HepG2 (cell line): ENCODE measurements at regions not wholly inside any gene's neighbourhood (a gene's known extent, or its start where the extent isn't known, plus 50 kb on each side); places are given as distances from the start of the nearest gene placed in this dataset.
A peak's percentile ranks its signal among the peaks of the same experiment; 100 is the strongest.

Experiments used
- CERS6 ChIP-seq: sonication (generic); formaldehyde crosslinking; IDR thresholded peaks from 2 replicates; pipeline ENCODE4 v1.5.0; 2020; ENCODE audit warnings: missing genetic modification reagents
- CREB3 ChIP-seq: sonication (generic); formaldehyde crosslinking; IDR thresholded peaks from 2 replicates; pipeline ENCODE4 v1.5.0; 2020; ENCODE audit warnings: missing genetic modification reagents
- E2F1 ChIP-seq: sonication (generic); formaldehyde crosslinking; IDR thresholded peaks from 2 replicates; pipeline ENCODE4 v1.5.0; 2020; ENCODE audit warnings: missing genetic modification reagents
- EP300 ChIP-seq, 3 experiments: sonication (generic) in 1 of 3; formaldehyde crosslinking in 1 of 3; IDR thresholded peaks; 2 replicates each; pipeline versions ENCODE4 v1.5.1 to v1.6.1; 2011 to 2020; ENCODE audit warnings: low read depth in 2 of 3, low read length in 2 of 3, borderline replicate concordance in 1 of 3, improper control_type of control experiment in 1 of 3, mild to moderate bottlenecking in 1 of 3, missing genetic modification reagents in 1 of 3, moderate library complexity in 1 of 3
- KMT2A ChIP-seq: sonication (generic); formaldehyde crosslinking; IDR thresholded peaks from 2 replicates; pipeline ENCODE4 v1.4.0; 2020; ENCODE audit warnings: missing genetic modification reagents
- NR2F1 ChIP-seq, 2 experiments: fragments of 450-650 bp in 1 of 2; formaldehyde crosslinking in 1 of 2; IDR thresholded peaks; 2 replicates each; pipeline versions ENCODE4 v1.5.0 to v1.6.1; 2016 to 2020; ENCODE audit warnings: mild to moderate bottlenecking in 1 of 2, missing compliant biosample characterization in 1 of 2, missing genetic modification reagents in 1 of 2, moderate library complexity in 1 of 2
- PLSCR1 ChIP-seq: sonication (generic); formaldehyde crosslinking; IDR thresholded peaks from 2 replicates; pipeline ENCODE4 v1.5.0; 2020; ENCODE audit warnings: missing genetic modification reagents, mild to moderate bottlenecking, borderline replicate concordance
- RBAK ChIP-seq: sonication (generic); formaldehyde crosslinking; IDR thresholded peaks from 2 replicates; pipeline ENCODE4 v1.5.1; 2020; ENCODE audit warnings: mild to moderate bottlenecking, missing genetic modification reagents
- ZBTB10 ChIP-seq: sonication (generic); formaldehyde crosslinking; IDR thresholded peaks from 2 replicates; pipeline ENCODE4 v1.4.0; 2020; ENCODE audit warnings: missing genetic modification reagents, borderline replicate concordance
- ZHX2 ChIP-seq, 2 experiments: sonication (generic) in 1 of 2; formaldehyde crosslinking in 1 of 2; IDR thresholded peaks; 2 replicates each; pipeline versions ENCODE4 v1.6.1 to v1.9.0; 2014 to 2022; ENCODE audit warnings: antibody characterized with exemption in 1 of 2, borderline replicate concordance in 1 of 2, inconsistent platforms in 1 of 2, low read depth in 1 of 2, missing genetic modification reagents in 1 of 2
- ZNF362 ChIP-seq: sonication (generic); formaldehyde crosslinking; IDR thresholded peaks from 2 replicates; pipeline ENCODE4 v1.4.0; 2020; ENCODE audit warnings: missing genetic modification reagents, mild to moderate bottlenecking, borderline replicate concordance
- ZNF841 ChIP-seq: sonication (generic); formaldehyde crosslinking; IDR thresholded peaks from 2 replicates; pipeline ENCODE4 v1.8.1; 2023; ENCODE audit warnings: missing genetic modification reagents, borderline replicate concordance

- TF ChIP-seq ZBTB10, result peak; percentile 31; the same call in 1 of the 2 replicates
- TF ChIP-seq RBAK (CRISPR knock-in tag), result no peak
- no peak for TF ChIP-seq KMT2A
- peak in 1 of 2 experiments; percentile 87; a peak in 2 of 4 replicates for TF ChIP-seq EP300 (IDR thresholded peaks at IDR 0.05; ENCODE audit: low read depth in 2 of 2, low read length in 2 of 2)
- no peak; the same call in 1 of the 2 replicates for TF ChIP-seq EP300 (CRISPR knock-in tag; IDR thresholded peaks at IDR 0.05; ENCODE audit: borderline replicate concordance)
- TF ChIP-seq ZHX2 (IDR thresholded peaks at IDR 0.05; ENCODE audit: low read depth), result no peak
- TF ChIP-seq ZHX2 (CRISPR knock-in tag; IDR thresholded peaks at IDR 0.05; ENCODE audit: borderline replicate concordance), result no peak; the same call in 1 of the 2 replicates
- peak; percentile 43; the same call in 1 of the 2 replicates for TF ChIP-seq ZNF362 (CRISPR knock-in tag)
- TF ChIP-seq CREB3, result no peak
- TF ChIP-seq NR2F1 (CRISPR knock-in tag; IDR thresholded peaks at IDR 0.05), result peak; percentile 37 to 43; a peak in 2 of 4 replicates
- TF ChIP-seq ZNF841, result no peak
- no peak for TF ChIP-seq E2F1
- TF ChIP-seq PLSCR1 (CRISPR knock-in tag), result no peak
- TF ChIP-seq CERS6 (CRISPR knock-in tag), result no peak
Measured at GRCh38 chr1:213737398-213738035, 250.3 kb upstream of the PROX1 start (continued).
